T-helper 1 cell treated with Interleukin-12 subunit alpha and Interleukin-12 subunit beta and Interleukin-4 antibody, amounts not matched to agents 30 ng/mL and 1 ng/mL, for 36 hours (primary cell): ENCODE measurements at regions not wholly inside any gene's neighbourhood (a gene's known extent, or its start where the extent isn't known, plus 50 kb on each side); places are given as distances from the start of the nearest gene placed in this dataset.
"Not testable (repeated sequence)": the region's sequence is repeated elsewhere in the genome, so short reads cannot be mapped to it uniquely, and the experiment has no call there.

ENCODE experiments used
- intact Hi-C: fragments of 100-400 bp; cut with micrococcal nuclease; formaldehyde crosslinking; loops from one replicate; pipeline ENCODE4 v1.15.1; 2024

GRCh38 chr5:57398413-57399093 is 84.1 kb downstream of the ACTBL2 start:
- intact Hi-C loops = no loop called here

- intact Hi-C loops = no loop called here
Measured at GRCh38 chr5:57396701-57397100, 85.9 kb downstream of the ACTBL2 start.

GRCh38 chr5:57394421-57395210 is 88.0 kb downstream of the ACTBL2 start:
- intact Hi-C loops = no loop called here

- intact Hi-C loops = no loop called here
Measured at GRCh38 chr5:57386958-57387357, 95.7 kb downstream of the ACTBL2 start.

- intact Hi-C loops = loop anchor here (2.0 kb wide), 1 partner anchor 84 kb away; no protein-coding TSS in a partner anchor
Measured at GRCh38 chr5:57383093-57383861, 99.3 kb downstream of the ACTBL2 start.

GRCh38 chr5:57382655-57383054 is 100.0 kb downstream of the ACTBL2 start:
- intact Hi-C loops = loop anchor here (2.0 kb wide), 1 partner anchor 84 kb away; no protein-coding TSS in a partner anchor

- intact Hi-C loops = no loop called here
Measured at GRCh38 chr5:57370376-57370775, 112.2 kb downstream of the ACTBL2 start.

- intact Hi-C loops = no loop called here
Measured at GRCh38 chr5:57368010-57368409, 114.6 kb downstream of the ACTBL2 start.

GRCh38 chr5:57366744-57367143 is 115.9 kb downstream of the ACTBL2 start:
- intact Hi-C loops = no loop called here

GRCh38 chr5:57362951-57363350 is 119.7 kb downstream of the ACTBL2 start:
- intact Hi-C loops = no loop called here

GRCh38 chr5:57360871-57361270 is 121.7 kb downstream of the ACTBL2 start:
- intact Hi-C loops = no loop called here

GRCh38 chr5:57358796-57359592 is 123.6 kb downstream of the ACTBL2 start:
- intact Hi-C loops = no loop called here

GRCh38 chr5:57356850-57357249 is 125.8 kb downstream of the ACTBL2 start:
- intact Hi-C loops = not testable (repeated sequence)

GRCh38 chr5:57349214-57349613 is 133.4 kb downstream of the ACTBL2 start:
- intact Hi-C loops = no loop called here

GRCh38 chr5:57348376-57349140 is 134.1 kb downstream of the ACTBL2 start:
- intact Hi-C loops = no loop called here

GRCh38 chr5:57346328-57346727 is 136.3 kb downstream of the ACTBL2 start:
- intact Hi-C loops = no loop called here

GRCh38 chr5:57341380-57341979 is 141.1 kb downstream of the ACTBL2 start:
- intact Hi-C loops = no loop called here

- intact Hi-C loops = no loop called here
Measured at GRCh38 chr5:57340681-57341080, 141.9 kb downstream of the ACTBL2 start.

- intact Hi-C loops = no loop called here
Measured at GRCh38 chr5:57339521-57339920, 143.1 kb downstream of the ACTBL2 start.

GRCh38 chr5:57338868-57339340 is 143.7 kb downstream of the ACTBL2 start:
- intact Hi-C loops = no loop called here
